Liver (tissue), 3 donors: ENCODE measurements at regions not wholly inside any gene's neighbourhood (a gene's known extent, or its start where the extent isn't known, plus 50 kb on each side); places are given as distances from the start of the nearest gene placed in this dataset.

Source experiments
- CTCF ChIP-seq: fragments of 150-350 bp; IDR thresholded peaks from 2 replicates; pipeline ENCODE4 v1.5.1; 2017; ENCODE audit warnings: improper control_type of control experiment, low read depth, low read length; ENCODE audit not compliant: missing input control
- FOXA1 ChIP-seq: IDR thresholded peaks from 2 replicates; pipeline ENCODE4 v1.6.1; 2016; ENCODE audit warnings: antibody characterized with exemption
- MAX ChIP-seq: IDR thresholded peaks from 2 replicates; pipeline ENCODE4 v1.6.1; 2016; ENCODE audit warnings: antibody characterized with exemption
- SP1 ChIP-seq: IDR thresholded peaks from 2 replicates; pipeline ENCODE4 v1.6.1; 2018; ENCODE audit warnings: antibody characterized with exemption, mild to moderate bottlenecking
- TF ChIP-seq, protein P1 (sequence below): IDR thresholded peaks from 2 replicates; pipeline ENCODE4 v1.6.1; 2016; ENCODE audit warnings: antibody characterized with exemption, mild to moderate bottlenecking
- donor health status: healthy.
- donor health status: healthy.

GRCh38 chr1:222250376-222250775, 297.5 kb downstream of the HHIPL2 start:
- no peak for TF ChIP-seq CTCF
- TF ChIP-seq, protein P1, sequence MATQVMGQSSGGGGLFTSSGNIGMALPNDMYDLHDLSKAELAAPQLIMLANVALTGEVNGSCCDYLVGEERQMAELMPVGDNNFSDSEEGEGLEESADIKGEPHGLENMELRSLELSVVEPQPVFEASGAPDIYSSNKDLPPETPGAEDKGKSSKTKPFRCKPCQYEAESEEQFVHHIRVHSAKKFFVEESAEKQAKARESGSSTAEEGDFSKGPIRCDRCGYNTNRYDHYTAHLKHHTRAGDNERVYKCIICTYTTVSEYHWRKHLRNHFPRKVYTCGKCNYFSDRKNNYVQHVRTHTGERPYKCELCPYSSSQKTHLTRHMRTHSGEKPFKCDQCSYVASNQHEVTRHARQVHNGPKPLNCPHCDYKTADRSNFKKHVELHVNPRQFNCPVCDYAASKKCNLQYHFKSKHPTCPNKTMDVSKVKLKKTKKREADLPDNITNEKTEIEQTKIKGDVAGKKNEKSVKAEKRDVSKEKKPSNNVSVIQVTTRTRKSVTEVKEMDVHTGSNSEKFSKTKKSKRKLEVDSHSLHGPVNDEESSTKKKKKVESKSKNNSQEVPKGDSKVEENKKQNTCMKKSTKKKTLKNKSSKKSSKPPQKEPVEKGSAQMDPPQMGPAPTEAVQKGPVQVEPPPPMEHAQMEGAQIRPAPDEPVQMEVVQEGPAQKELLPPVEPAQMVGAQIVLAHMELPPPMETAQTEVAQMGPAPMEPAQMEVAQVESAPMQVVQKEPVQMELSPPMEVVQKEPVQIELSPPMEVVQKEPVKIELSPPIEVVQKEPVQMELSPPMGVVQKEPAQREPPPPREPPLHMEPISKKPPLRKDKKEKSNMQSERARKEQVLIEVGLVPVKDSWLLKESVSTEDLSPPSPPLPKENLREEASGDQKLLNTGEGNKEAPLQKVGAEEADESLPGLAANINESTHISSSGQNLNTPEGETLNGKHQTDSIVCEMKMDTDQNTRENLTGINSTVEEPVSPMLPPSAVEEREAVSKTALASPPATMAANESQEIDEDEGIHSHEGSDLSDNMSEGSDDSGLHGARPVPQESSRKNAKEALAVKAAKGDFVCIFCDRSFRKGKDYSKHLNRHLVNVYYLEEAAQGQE, result no peak
- no peak for TF ChIP-seq FOXA1
- TF ChIP-seq SP1, result no peak
- no peak for TF ChIP-seq MAX
